ENCODE measurements at regions not wholly inside any gene's neighbourhood (a gene's known extent, or its start where the extent isn't known, plus 50 kb on each side); places are given as distances from the start of the nearest gene placed in this dataset.

GRCh38 chr2:129766374-129766993 is 213.0 kb upstream of the RAB6C start:
- no peak for DNase-seq (ENCODE audit: low read depth)

GRCh38 chr2:129767346-129768035 is 212.0 kb upstream of the RAB6C start:
- DNase-seq (ENCODE audit: low read depth): no peak

DNA sequence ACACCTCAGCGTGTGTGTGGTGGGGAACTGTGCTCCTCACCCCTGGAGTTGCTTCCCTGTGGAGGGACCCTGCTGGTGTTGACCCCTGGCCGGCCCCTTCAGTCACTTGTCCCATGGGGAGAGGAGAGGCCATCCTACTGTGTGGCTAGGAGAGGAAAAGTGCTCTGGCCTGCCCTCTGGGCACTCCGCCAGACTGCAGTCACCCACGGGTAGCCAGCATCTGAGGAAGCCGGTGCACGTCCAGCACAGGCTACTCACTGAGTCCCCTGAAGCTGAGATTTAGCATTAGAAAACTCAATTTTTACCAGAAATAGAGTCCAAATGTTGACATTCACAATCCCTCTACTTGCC is 211.5 kb upstream of the RAB6C start:
- DNase-seq (ENCODE audit: low read depth): no peak

GRCh38 chr2:129768485-129769184 is 210.8 kb upstream of the RAB6C start:
- DNase-seq (ENCODE audit: low read depth): no peak

DNA sequence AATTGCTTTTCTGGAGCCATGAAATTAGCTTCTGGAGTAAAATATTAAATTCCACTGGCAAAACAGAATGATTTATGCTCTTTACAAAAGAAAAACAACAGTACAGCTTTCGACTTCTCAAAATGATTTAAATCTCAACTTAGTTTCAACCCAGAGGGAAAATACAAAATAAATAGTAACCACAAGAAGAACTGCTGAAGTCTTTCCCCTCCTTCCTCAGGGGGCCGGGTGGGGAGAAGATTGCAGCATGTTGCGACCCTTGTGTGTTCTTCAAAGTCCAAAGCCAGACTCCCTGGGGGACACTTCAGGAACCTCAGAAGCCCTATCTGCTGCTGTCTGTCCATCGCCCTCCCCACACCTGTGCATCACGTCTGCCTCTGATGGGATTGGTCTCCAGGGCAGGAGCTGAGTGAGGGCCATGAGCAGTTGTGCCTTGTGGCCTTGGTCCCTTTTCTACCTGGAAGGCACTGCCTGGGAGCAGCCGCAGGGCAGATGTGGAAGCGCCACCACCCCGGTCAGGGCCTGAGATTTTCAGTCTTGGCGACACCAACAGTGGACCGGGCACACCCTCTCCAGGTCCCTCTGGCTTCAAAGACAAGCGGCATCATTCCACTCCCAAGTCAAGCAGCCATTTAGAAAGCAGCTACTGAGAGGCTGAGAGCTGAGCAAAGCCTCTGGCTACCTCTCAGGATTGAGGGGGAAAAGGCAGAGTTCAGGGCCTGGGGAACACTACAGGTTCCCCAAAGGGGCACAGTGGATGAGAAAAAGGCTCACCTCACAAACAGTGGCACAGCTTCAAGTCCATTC is 210.1 kb upstream of the RAB6C start:
- no peak for DNase-seq (ENCODE audit: low read depth)

DNA sequence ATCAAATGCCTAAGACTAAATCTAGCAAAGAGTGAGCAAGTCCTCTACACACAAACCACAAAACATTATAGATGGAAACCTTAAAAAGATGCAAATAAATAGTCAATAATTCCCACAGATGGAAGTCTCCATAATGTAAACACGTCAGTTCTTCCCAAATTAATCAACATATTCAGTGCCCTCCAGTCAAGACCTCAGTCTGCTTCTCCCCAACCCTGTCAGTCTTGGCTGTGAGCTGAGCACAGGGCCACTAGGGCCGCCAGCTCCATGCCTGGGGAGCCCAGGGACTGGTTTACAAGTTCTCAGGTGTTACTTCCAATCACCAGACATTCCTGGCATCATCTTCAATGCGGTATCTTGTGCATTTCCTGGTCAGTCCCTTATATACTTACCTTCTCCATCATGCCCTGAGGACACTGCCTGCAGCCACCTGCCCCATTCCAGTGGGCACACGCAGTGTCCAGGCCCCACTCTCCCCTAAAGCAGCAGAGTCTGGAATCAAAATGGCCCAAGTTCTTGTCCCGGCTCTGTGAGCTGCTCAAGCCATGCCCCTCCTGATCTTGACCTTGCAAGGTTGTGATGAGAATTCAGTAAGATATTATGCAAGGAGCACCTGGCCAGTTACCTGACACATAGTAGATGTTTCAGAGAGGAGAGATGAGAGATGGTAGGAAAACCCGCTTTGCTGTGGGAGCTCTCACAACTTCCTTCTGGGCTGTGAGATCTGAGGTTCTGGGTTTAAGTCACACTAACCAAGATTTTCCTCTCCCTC is 207.9 kb upstream of the RAB6C start:
- DNase-seq (ENCODE audit: low read depth): no peak

DNA sequence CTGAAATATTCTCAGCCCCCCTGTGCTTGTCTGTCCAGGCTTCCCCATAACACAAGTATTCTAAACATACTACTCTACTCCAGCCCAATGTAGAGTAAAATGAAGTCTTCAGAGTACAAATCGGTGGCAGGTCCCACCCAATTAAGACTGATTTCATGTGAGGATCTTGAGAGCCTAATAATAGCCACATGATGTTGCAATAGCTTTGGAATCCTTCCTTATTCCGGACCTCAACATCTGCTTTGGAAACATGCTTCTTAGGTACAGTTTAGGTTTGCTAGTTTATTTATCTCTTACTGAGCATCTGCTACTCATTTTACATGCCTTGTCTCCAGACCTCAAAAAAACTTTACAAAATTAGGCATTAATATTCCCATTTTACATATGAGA is 207.3 kb upstream of the RAB6C start:
- DNase-seq (ENCODE audit: low read depth): no peak

GRCh38 chr2:129775952-129776653 is 203.4 kb upstream of the RAB6C start:
- no peak for DNase-seq (ENCODE audit: low read depth)

GRCh38 chr2:129777146-129777545 is 202.3 kb upstream of the RAB6C start:
- no peak for DNase-seq (ENCODE audit: low read depth)

DNA sequence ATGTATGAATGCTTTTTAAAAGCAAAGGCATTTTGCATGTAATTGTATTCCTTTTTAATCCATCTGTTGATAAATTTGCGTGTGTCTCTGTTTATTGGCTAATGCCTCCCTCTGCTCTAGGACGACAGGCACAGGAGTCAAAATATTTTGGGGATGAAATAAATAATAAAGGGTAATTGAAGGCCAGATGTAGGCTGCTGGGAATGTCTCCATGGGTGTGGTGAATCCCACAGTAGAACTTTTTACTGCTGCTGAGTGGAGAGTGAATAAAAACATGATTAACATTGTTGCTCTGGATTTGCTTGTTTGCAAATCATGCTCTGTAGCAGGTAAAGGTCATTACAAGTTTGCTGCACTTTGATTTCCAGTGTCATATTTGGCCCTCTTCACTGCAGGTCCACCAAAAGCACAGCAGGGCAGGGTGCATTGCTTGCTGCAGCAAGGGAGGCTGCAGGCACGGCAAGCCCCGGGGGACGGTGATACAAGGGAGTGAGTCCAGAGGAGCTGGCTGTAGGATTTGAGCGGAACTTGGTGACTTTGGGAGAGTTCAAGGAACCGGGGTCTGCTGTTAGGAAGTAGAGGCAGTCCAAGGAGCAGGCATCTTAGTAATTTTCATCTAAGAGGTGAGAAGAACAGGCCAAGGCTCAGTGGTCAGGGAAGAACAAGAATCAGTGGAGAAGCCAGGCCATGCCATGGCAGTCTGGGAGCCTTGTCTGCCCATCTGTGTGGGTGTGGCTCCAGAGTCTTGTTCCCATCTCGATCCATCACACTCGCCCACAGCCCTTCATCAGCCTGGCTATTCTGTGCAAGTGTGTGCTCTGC is 201.5 kb upstream of the RAB6C start:
- DNase-seq (ENCODE audit: low read depth): no peak

GRCh38 chr2:129778584-129778877 is 200.9 kb upstream of the RAB6C start:
- DNase-seq (ENCODE audit: low read depth): no peak

DNA sequence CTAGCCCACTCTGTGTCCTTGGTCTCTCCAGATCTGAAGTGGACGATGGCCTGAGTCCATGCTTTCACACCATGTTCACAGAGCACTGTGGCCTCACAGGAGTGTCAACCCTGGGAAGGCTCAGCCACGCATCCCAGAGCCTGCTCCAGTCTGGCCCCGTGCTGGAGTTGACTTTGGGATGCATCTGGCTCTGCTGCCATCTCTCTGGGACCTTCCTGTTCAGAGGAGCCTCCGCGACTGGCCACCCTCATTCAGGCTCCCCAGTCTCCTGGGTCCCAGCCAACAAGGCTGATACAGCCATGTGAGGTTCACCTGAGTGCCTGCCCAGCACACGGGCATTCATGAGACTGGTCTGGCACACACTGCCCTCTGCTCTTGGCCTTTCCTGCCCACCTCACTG is 199.7 kb upstream of the RAB6C start:
- no peak for DNase-seq (ENCODE audit: low read depth)

DNA sequence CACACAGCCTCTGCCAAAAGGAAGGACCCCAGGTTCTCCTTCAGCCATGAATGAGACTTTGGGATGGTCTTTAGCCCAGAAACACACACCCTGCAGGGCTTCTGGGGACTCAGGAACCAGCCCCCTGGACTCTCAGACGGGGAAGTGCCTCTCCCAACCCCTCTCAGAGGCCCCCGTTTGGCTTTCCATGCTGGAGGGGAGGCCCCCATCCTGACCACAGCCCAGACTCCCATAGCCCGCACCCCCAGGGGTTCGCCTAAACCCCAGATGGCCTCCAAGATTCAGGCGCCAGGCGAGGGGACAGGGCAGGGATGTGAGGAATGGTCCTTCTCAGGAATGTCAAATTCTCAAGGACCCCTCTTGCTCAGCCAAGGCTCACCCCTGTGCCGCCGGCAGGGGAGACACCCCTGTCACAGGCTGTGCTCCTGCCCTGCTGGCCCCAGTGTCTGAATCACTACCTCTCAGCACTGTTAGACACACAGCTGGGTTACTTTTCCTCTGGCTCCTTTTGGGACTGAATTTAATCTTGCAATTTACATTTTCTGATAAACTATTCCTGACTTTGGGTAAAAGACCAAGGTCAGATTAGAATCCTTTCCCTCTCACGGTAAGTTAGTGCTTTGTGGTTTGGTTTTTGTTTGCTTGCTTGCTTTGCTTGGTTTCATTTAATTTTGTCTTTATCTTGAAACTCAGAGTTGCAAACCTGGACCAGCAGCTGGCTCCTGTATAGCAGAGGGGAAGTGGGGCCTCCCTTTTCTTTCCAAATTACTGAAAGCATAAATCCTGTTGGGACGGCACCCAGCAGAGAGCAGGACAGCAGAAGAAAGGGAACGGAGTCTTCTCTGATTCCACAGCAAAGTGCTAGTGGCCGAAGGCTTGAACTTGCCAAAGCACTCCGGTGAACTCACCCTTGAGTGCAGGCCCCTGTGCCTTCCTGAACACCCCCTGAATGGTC is 198.9 kb upstream of the RAB6C start:
- no peak for DNase-seq (ENCODE audit: low read depth)

GRCh38 chr2:129781749-129782632 is 197.5 kb upstream of the RAB6C start:
- no peak for DNase-seq (ENCODE audit: low read depth)

- no peak for DNase-seq (ENCODE audit: low read depth)
These were observed 196.9 kb upstream of the RAB6C start for GRCh38 chr2:129782633-129782990.

DNA sequence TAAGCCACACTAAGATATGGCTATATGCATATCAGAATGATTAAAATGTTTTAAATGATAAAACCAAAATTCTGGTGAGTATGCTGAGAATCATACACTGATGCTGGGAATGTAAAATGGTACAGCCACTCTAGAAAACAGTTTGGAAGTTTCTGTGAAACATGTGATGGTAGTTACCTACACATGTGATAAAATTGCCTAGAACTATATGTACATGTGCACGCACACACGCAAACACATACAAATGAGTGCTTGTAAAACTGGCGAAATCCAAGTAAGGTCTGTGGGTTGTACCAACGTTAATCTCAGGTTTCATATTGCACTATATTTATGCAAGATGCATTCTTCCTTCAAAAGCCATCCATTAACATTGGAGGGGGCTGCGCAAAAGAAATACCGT is 195.0 kb upstream of the RAB6C start:
- DNase-seq (ENCODE audit: low read depth): no peak

DNA sequence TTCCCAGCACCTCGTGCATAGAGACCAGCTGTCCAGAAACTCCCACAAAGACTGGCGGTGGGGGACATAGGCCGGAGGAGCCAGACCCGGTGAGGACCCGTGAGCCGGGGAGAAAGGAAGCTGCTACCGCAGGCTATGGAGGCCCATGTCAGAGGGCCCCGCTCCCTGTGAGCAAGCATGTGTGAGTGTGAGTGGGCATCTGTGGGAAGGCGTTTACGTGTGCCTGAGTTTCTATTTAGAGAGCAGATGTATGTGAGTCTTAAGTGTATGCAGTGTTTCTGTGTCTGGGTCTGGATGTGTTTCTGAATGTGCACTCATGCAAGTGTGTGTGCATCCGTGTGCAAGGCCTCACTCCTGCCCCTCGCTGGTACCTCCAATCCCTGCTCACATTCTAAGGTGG is 187.8 kb upstream of the RAB6C start:
- no peak for DNase-seq (ENCODE audit: low read depth)

GRCh38 chr2:129793431-129793902 is 186.0 kb upstream of the RAB6C start:
- no peak for DNase-seq (ENCODE audit: low read depth)

Data from non-pigmented ciliary epithelial cell (primary cell).